HepG2 (cell line): ENCODE measurements at regions not wholly inside any gene's neighbourhood (a gene's known extent, or its start where the extent isn't known, plus 50 kb on each side); places are given as distances from the start of the nearest gene placed in this dataset.

Experiments used
- DPF2 ChIP-seq: sonication (generic); formaldehyde crosslinking; IDR thresholded peaks from 2 replicates; pipeline ENCODE4 v1.4.0; 2020; ENCODE audit warnings: mild to moderate bottlenecking, low read depth, missing genetic modification reagents, borderline replicate concordance
- ELF3 ChIP-seq: IDR thresholded peaks from 2 replicates; pipeline ENCODE4 v1.6.1; 2016; ENCODE audit warnings: missing genetic modification reagents, missing compliant biosample characterization
- FOXA1 ChIP-seq, 2 experiments: fragments of 450-650 bp in 1 of 2; sonication (generic) in 1 of 2; formaldehyde crosslinking in 1 of 2; IDR thresholded peaks; 2 replicates each; pipeline versions ENCODE4 v1.4.0 to v1.6.1; 2016 to 2020; ENCODE audit warnings: missing genetic modification reagents in 1 of 2
- HIVEP1 ChIP-seq: sonication (generic); formaldehyde crosslinking; IDR thresholded peaks from 2 replicates; pipeline ENCODE4 v1.4.0; 2020; ENCODE audit warnings: mild to moderate bottlenecking, missing genetic modification reagents
- HNF4A ChIP-seq: sonication (generic); formaldehyde crosslinking; IDR thresholded peaks from 2 replicates; pipeline ENCODE4 v1.4.0; 2020; ENCODE audit warnings: missing genetic modification reagents
- IRF2 ChIP-seq: IDR thresholded peaks from 2 replicates; pipeline ENCODE4 v1.6.1; 2018; ENCODE audit warnings: missing genetic modification reagents, missing compliant biosample characterization
- MAFF ChIP-seq: IDR thresholded peaks from 2 replicates; pipeline ENCODE4 v1.6.1; 2011; ENCODE audit warnings: low read depth, low read length, improper control_type of control experiment
- MAFK ChIP-seq, 2 experiments: IDR thresholded peaks in 1 of 2; conservative IDR thresholded peaks in 1 of 2; 2 replicates each; pipeline ENCODE4 v1.6.1; 2011; ENCODE audit warnings: improper control_type of control experiment in 2 of 2, low read length in 2 of 2
- PATZ1 ChIP-seq: sonication (generic); formaldehyde crosslinking; IDR thresholded peaks from 2 replicates; pipeline ENCODE4 v1.4.0; 2020; ENCODE audit warnings: missing genetic modification reagents
- PAXIP1 ChIP-seq: sonication (generic); formaldehyde crosslinking; conservative IDR thresholded peaks from 2 replicates; pipeline ENCODE4 v1.4.0; 2020; ENCODE audit warnings: mild to moderate bottlenecking, missing genetic modification reagents, moderate library complexity
- PITX1 ChIP-seq: sonication (generic); formaldehyde crosslinking; IDR thresholded peaks from 2 replicates; pipeline ENCODE4 v1.5.1; 2020; ENCODE audit warnings: mild to moderate bottlenecking, missing genetic modification reagents
- RXRB ChIP-seq: IDR thresholded peaks from 2 replicates; pipeline ENCODE4 v1.6.1; 2016; ENCODE audit warnings: borderline replicate concordance, missing genetic modification reagents, missing compliant biosample characterization
- SOX13 ChIP-seq, 3 experiments: fragments of 450-650 bp in 1 of 3; sonication (generic) in 1 of 3; formaldehyde crosslinking in 1 of 3; IDR thresholded peaks in 2 of 3; conservative IDR thresholded peaks in 1 of 3; 2 replicates each; pipeline versions ENCODE4 v1.5.0 to v1.6.1; 2016 to 2020; ENCODE audit warnings: antibody characterized with exemption in 1 of 3, mild to moderate bottlenecking in 1 of 3, missing compliant biosample characterization in 1 of 3, missing genetic modification reagents in 1 of 3, moderate library complexity in 1 of 3
- SOX6 ChIP-seq, 2 experiments: fragments of 450-650 bp in 1 of 2; sonication (generic) in 1 of 2; formaldehyde crosslinking in 1 of 2; IDR thresholded peaks; 2 replicates each; pipeline versions ENCODE4 v1.4.0 to v1.6.1; 2017 to 2020; ENCODE audit warnings: antibody characterized with exemption in 1 of 2, mild to moderate bottlenecking in 1 of 2, missing genetic modification reagents in 1 of 2
- SP2 ChIP-seq: sonication (generic); formaldehyde crosslinking; IDR thresholded peaks from 2 replicates; pipeline ENCODE4 v1.5.1; 2020; ENCODE audit warnings: mild to moderate bottlenecking, missing genetic modification reagents
- TCF7 ChIP-seq: sonication (generic); IDR thresholded peaks from 2 replicates; pipeline ENCODE4 v1.6.1; 2016; ENCODE audit warnings: antibody characterized with exemption, low read depth
- ZFP36L1 ChIP-seq: sonication (generic); formaldehyde crosslinking; IDR thresholded peaks from 2 replicates; pipeline ENCODE4 v1.8.0; 2022; ENCODE audit warnings: mild to moderate bottlenecking, missing genetic modification reagents, moderate library complexity
- ZNF230 ChIP-seq: sonication (generic); formaldehyde crosslinking; IDR thresholded peaks from 2 replicates; pipeline ENCODE4 v1.4.0; 2020; ENCODE audit warnings: mild to moderate bottlenecking, missing genetic modification reagents
- TF ChIP-seq, protein P1 (sequence below): IDR thresholded peaks from 2 replicates; pipeline ENCODE4 v1.6.1; 2016
- TF ChIP-seq, protein P2 (sequence below): sonication (generic); formaldehyde crosslinking; IDR thresholded peaks from 2 replicates; pipeline ENCODE4 v1.5.1; 2020; ENCODE audit warnings: mild to moderate bottlenecking, missing genetic modification reagents, borderline replicate concordance
- TF ChIP-seq, protein P3 (sequence below): sonication (generic); formaldehyde crosslinking; IDR thresholded peaks from 2 replicates; pipeline ENCODE4 v1.4.0; 2020; ENCODE audit warnings: low read depth, mild to moderate bottlenecking, missing genetic modification reagents

GRCh38 chr2:216287251-216287650 lies 85.0 kb downstream of the MARCHF4 start (continued):
- TF ChIP-seq PATZ1 (CRISPR knock-in tag) (peak; percentile 36; the same call in 1 of the 2 replicates), TCF7 (peak; percentile 79), HNF4A (0 out of 2 replicates have a peak, but pooled peaks have one; percentile 21), RXRB (CRISPR knock-in tag) (0 out of 2 replicates have a peak, but pooled peaks have one; percentile 13), PITX1 (0 out of 2 replicates have a peak, but pooled peaks have one; percentile 51), SP2 (CRISPR knock-in tag) (no peak), HIVEP1 (CRISPR knock-in tag) (no peak), IRF2 (CRISPR knock-in tag) (no peak), SOX13 (IDR thresholded peaks at IDR 0.05) (no peak), SOX13 (CRISPR knock-in tag; conservative IDR thresholded peaks at IDR 0.05 in 1 of 2, IDR thresholded peaks at IDR 0.05 in 1 of 2) (peak in 1 of 2 experiments; percentile 45; a peak in 1 of 4 replicates), PAXIP1 (CRISPR knock-in tag) (peak; percentile 46; the same call in 1 of the 2 replicates), FOXA1 (IDR thresholded peaks at IDR 0.05) (no peak), FOXA1 (CRISPR knock-in tag; IDR thresholded peaks at IDR 0.05) (0 out of 2 replicates have a peak, but pooled peaks have one; percentile 24), ZNF230 (CRISPR knock-in tag) (no peak), DPF2 (CRISPR knock-in tag) (0 out of 2 replicates have a peak, but pooled peaks have one; percentile 23), SOX6 (IDR thresholded peaks at IDR 0.05) (no peak), SOX6 (CRISPR knock-in tag; IDR thresholded peaks at IDR 0.05) (peak; percentile 47; the same call in 1 of the 2 replicates), ELF3 (CRISPR knock-in tag) (peak; percentile 77), MAFF (0 out of 2 replicates have a peak, but pooled peaks have one; percentile 43), MAFK (conservative IDR thresholded peaks at IDR 0.05 in 1 of 2, IDR thresholded peaks at IDR 0.05 in 1 of 2; ENCODE audit: low read length in 2 of 2) (peak; percentile 4 to 43; a peak in 2 of 4 replicates), ZFP36L1 (CRISPR knock-in tag) (no peak)
- TF ChIP-seq, protein P1, sequence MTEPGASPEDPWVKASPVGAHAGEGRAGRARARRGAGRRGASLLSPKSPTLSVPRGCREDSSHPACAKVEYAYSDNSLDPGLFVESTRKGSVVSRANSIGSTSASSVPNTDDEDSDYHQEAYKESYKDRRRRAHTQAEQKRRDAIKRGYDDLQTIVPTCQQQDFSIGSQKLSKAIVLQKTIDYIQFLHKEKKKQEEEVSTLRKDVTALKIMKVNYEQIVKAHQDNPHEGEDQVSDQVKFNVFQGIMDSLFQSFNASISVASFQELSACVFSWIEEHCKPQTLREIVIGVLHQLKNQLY (CRISPR knock-in tag) = peak; percentile 61; the same call in 1 of the 2 replicates
- TF ChIP-seq, protein P2, sequence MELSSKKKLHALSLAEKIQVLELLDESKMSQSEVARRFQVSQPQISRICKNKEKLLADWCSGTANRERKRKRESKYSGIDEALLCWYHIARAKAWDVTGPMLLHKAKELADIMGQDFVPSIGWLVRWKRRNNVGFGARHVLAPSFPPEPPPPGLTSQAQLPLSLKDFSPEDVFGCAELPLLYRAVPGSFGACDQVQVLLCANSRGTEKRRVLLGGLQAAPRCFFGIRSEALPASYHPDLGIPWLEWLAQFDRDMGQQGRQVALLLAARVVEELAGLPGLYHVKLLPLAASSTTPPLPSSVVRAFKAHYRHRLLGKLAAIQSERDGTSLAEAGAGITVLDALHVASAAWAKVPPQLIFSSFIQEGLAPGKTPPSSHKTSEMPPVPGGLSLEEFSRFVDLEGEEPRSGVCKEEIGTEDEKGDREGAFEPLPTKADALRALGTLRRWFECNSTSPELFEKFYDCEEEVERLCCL (CRISPR knock-in tag) = no peak
- TF ChIP-seq, protein P3, sequence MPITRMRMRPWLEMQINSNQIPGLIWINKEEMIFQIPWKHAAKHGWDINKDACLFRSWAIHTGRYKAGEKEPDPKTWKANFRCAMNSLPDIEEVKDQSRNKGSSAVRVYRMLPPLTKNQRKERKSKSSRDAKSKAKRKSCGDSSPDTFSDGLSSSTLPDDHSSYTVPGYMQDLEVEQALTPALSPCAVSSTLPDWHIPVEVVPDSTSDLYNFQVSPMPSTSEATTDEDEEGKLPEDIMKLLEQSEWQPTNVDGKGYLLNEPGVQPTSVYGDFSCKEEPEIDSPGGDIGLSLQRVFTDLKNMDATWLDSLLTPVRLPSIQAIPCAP (CRISPR knock-in tag) = no peak
